Stimulated activated CD4-positive, alpha-beta T cell treated with anti-CD3 and anti-CD28 coated beads, Interleukin-1b, Interleukin-23, amount 100 ng/mL, for 1 hour (primary cell): ENCODE measurements at regions not wholly inside any gene's neighbourhood (a gene's known extent, or its start where the extent isn't known, plus 50 kb on each side); places are given as distances from the start of the nearest gene placed in this dataset.

Experiments
- DNase-seq, 2 donors: peaks; one replicate each; pipeline ENCODE4 v3.0.0-alpha.2; 2020; ENCODE audit warnings: low read depth in 2 of 2

- DNase-seq: no peak
Measured at GRCh38 chr2:59077026-59077725, 836.1 kb upstream of the FANCL start.

GRCh38 chr2:59076079-59076619, 835.0 kb upstream of the FANCL start:
- no peak for DNase-seq

GRCh38 chr2:59074071-59074470, 832.9 kb upstream of the FANCL start:
- DNase-seq: no peak

- DNase-seq: no peak
Measured at GRCh38 chr2:59073286-59073685, 832.2 kb upstream of the FANCL start.

GRCh38 chr2:59068255-59068654, 827.1 kb upstream of the FANCL start:
- no peak for DNase-seq

GRCh38 chr2:59066787-59067399, 825.8 kb upstream of the FANCL start:
- no peak for DNase-seq

GRCh38 chr2:59047373-59047995, 806.4 kb upstream of the FANCL start:
- DNase-seq: no peak

- no peak for DNase-seq
Measured at GRCh38 chr2:59046401-59047372, 805.6 kb upstream of the FANCL start.

GRCh38 chr2:59044736-59045135, 803.6 kb upstream of the FANCL start:
- no peak for DNase-seq

GRCh38 chr2:59041139-59041538, 800.0 kb upstream of the FANCL start:
- DNase-seq: no peak

- DNase-seq: no peak
Measured at GRCh38 chr2:59034837-59035236, 793.7 kb upstream of the FANCL start.

GRCh38 chr2:59034106-59034505, 793.0 kb upstream of the FANCL start:
- no peak for DNase-seq

- no peak for DNase-seq
Measured at GRCh38 chr2:59033661-59034060, 792.5 kb upstream of the FANCL start.

GRCh38 chr2:59032499-59032898, 791.4 kb upstream of the FANCL start:
- no peak for DNase-seq

GRCh38 chr2:59029058-59029457, 787.9 kb upstream of the FANCL start:
- no peak for DNase-seq

GRCh38 chr2:59027320-59027719, 786.2 kb upstream of the FANCL start:
- DNase-seq: no peak

GRCh38 chr2:59025157-59025757, 784.1 kb upstream of the FANCL start:
- no peak for DNase-seq

- DNase-seq: no peak
Measured at GRCh38 chr2:59021786-59022185, 780.7 kb upstream of the FANCL start.

- no peak for DNase-seq
Measured at GRCh38 chr2:59019566-59020159, 778.5 kb upstream of the FANCL start.

GRCh38 chr2:59018737-59019136, 777.6 kb upstream of the FANCL start:
- no peak for DNase-seq

GRCh38 chr2:59015027-59015426, 773.9 kb upstream of the FANCL start:
- DNase-seq: no peak
